GM12864 (cell line): ENCODE measurements at regions not wholly inside any gene's neighbourhood (a gene's known extent, or its start where the extent isn't known, plus 50 kb on each side); places are given as distances from the start of the nearest gene placed in this dataset.

ENCODE experiments used
- DNase-seq: peaks from one replicate; pipeline ENCODE4 v3.0.0-alpha.2; 2011; ENCODE audit warnings: low read depth
- H3K4me3 ChIP-seq: 2 replicates; pipeline ENCODE4 v1.5.1; 2011; ENCODE audit warnings: mild to moderate bottlenecking, low read depth, low read length, control low read depth
- TF ChIP-seq, protein P1 (sequence below): IDR thresholded peaks from 2 replicates; pipeline ENCODE4 v1.5.1; 2011; ENCODE audit warnings: low read depth, mild to moderate bottlenecking, moderate library complexity, low read length, control low read depth, inconsistent platforms; ENCODE audit errors: missing control alignments

DNA sequence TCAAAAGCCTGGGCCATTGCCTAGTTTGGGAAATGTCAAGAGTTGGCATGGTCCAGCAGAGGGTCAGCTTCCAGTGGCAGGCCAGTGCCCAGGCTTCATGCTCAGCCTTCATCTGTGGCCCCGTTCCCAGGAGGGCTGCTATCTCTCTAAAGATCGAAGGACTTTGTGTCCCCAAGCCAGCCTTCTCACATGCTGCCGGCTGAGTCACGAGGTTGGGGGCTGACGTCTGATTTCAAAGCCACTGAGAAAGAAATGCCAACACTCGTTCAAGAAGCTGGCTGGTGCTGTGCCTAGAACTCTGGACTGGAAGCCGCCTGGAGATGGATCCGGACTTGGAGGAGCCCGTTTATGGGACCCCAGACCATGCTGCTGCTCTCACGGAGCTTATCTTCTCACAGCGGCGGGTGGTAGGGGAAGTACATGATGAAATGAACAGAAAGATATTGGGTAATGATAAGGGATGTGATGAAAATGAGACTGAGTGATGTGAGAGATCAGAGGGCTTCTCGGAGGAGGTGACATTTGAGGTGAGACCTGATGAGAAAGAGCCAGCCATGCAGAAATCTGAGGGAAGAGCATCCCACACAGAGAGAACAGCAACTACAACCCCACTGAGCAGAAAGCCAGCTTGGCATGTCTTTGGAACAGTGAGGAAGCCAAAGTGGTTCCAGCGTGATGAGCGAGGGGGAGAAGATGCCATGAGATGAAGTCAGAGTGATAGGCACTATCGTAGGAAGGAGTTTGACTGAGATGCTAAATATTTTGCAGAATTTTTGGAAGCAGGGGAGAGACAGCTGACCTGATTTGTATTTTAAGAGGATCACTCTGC is 54.9 kb upstream of the BOD1 start:
- TF ChIP-seq, protein P1, sequence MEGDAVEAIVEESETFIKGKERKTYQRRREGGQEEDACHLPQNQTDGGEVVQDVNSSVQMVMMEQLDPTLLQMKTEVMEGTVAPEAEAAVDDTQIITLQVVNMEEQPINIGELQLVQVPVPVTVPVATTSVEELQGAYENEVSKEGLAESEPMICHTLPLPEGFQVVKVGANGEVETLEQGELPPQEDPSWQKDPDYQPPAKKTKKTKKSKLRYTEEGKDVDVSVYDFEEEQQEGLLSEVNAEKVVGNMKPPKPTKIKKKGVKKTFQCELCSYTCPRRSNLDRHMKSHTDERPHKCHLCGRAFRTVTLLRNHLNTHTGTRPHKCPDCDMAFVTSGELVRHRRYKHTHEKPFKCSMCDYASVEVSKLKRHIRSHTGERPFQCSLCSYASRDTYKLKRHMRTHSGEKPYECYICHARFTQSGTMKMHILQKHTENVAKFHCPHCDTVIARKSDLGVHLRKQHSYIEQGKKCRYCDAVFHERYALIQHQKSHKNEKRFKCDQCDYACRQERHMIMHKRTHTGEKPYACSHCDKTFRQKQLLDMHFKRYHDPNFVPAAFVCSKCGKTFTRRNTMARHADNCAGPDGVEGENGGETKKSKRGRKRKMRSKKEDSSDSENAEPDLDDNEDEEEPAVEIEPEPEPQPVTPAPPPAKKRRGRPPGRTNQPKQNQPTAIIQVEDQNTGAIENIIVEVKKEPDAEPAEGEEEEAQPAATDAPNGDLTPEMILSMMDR, result no peak
- H3K4me3 ChIP-seq, result no peak overlapping the region
- DNase-seq, result no peak

DNA sequence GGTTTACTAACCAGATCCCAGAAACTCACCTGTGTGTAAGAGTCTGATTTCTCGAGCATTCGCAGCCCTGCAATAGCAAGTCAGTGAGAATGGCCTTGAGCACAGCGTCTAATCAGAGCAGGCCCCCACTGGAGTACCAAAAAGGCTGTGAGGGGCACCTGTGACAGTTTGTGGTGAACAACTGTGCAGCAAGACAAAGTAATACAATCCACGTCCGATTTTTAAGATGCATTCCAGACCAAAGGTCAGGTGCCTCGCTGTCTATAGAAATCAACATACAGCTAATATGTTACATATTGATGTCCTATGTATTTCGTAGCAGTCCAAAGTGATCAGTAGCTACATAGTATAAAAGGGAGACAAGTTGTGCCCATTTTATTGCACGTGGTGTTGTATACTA is 55.7 kb upstream of the BOD1 start:
- no peak overlapping the region for H3K4me3 ChIP-seq
- DNase-seq, result no peak
- TF ChIP-seq, protein P1, result no peak

DNA sequence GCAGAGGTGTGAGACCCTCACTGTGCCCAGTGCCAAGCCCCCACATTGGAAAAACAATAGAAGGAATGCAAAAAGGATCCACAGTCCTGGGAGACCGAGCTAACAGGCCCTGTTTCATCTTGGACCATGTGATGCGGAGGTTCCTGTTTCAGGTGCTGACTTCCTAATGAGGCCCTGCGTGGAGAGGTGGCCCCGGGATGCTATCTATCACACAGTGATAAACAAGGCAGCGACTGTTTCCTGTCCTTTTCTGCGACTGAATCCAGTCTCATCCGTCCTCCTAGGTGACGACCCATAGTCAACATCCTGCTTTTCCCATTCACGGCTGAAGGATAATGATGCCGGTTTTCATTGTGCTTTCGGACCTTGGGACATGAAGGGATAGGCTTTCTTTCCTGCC is 56.4 kb upstream of the BOD1 start:
- DNase-seq, result no peak
- no peak overlapping the region for H3K4me3 ChIP-seq
- TF ChIP-seq, protein P1, result no peak

DNA sequence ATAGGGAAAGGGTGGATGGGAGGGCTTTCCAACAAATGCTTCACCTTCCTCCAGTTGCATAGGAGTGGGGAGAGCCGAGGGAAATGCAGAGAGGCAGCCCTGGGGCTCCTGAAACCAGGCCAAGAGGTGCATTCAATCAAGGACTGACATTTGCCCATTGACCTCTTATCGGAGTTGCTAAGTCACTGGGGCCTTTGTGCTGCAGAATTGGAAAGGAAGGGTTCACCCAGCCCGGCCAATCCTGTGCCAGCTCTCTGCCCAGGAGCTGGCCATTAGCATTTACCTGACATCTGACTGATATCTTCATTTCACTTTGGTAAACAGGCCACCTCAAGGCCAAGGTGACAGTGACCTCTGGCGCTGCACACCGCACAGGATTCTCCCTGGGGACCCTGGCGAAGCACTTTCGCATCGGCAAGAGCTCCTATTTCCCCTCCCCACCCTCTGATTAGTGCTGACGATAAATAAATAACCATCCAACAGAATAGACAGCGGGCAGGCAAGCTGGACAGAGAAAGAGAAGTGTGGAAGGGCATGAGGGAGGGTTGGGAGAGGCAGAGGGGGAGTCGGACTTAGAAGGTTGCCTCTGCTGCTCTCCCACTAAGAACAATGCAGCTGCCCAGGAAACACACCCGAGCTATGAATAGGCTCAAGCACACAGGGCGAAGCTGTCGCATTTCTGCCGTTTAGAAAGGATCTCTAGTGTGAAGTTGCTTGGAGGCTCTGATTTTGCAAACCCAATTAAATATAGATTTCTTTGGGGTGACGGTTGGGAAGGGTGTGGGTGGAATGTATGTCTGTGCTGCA is 57.0 kb upstream of the BOD1 start:
- DNase-seq, result no peak
- TF ChIP-seq, protein P1, result no peak
- H3K4me3 ChIP-seq, result no peak overlapping the region

DNA sequence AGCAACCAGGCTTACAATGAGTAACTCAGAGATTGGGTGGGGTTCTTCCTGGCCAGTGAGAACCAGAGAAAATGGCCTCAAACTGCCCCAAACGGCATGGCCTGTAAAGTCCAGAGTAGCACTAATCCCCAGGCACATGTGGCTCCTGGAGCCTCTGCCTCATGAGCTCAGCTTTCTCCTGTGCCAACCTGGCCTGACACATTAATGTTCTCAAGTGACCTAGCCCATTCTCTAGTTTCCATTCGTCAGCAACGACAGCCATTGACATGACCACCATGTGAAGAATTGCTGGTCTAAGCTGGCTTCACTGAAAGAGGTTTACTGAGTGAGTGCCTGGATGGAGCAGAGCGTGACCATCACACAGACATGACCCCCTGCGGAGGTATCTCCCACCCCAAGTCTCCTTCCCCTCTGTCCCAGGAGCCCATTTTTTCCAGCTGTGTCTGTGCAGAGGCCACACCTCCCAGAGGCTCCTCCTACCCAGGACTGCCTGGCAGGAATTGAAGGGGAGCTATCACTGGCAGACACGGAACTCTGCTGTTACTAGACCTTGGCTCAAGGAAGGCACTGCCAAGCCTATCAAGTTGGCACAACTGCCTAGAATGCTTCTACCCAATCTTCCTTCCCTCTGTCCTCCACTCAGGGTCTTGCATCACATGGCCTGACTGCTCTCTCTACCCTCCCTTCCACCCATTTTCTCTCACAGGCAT is 59.0 kb upstream of the BOD1 start:
- TF ChIP-seq, protein P1, result no peak
- no peak for DNase-seq
- H3K4me3 ChIP-seq, result no peak overlapping the region

DNA sequence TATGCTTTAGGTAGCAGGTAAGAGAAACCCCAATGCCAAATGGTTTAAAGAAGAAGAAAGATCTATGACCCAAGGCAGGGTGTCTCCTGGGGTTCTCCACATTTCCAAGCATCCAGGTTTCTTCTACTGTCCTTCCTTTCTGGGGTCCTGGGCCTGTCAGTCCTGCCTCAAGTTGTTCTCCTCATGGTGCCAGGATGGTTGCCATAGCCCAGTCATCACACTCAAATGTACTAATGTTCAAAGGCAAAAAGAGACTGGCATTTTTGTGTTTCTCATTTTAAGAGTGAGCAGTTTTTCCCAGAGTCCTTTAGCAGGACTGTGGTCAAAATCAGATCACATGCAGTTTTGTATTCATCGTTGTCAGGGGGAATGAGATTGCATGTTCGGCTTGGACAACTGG is 59.9 kb upstream of the BOD1 start:
- DNase-seq, result no peak
- no peak overlapping the region for H3K4me3 ChIP-seq
- TF ChIP-seq, protein P1, result no peak
